Stomach (tissue), 8 donors: ENCODE measurements at regions not wholly inside any gene's neighbourhood (a gene's known extent, or its start where the extent isn't known, plus 50 kb on each side); places are given as distances from the start of the nearest gene placed in this dataset.

Source experiments
- DNase-seq, 2 donors: peaks; one replicate each; pipeline versions ENCODE4 v3.0.0 to v3.0.0-alpha.2; 2013 to 2019
- H3K27ac ChIP-seq, 5 donors: fragments of 200-600 bp in 4 of 5; sonication (generic) in 4 of 5; one replicate each; pipeline ENCODE4 v1.5.1; 2013 to 2019; ENCODE audit warnings: mild to moderate bottlenecking in 1 of 5, moderate library complexity in 1 of 5
- H3K27me3 ChIP-seq, 3 donors: fragments of 200-600 bp; sonication (generic); one replicate each; pipeline ENCODE4 v1.5.1; 2017 to 2019; ENCODE audit warnings: mixed run types in 1 of 3
- H3K36me3 ChIP-seq, 4 donors: fragments of 200-600 bp; sonication (generic); 1 replicate in 3 of 4; 2 replicates in 1 of 4; pipeline ENCODE4 v1.5.1; 2016 to 2019
- H3K4me1 ChIP-seq, 4 donors: fragments of 200-600 bp; sonication (generic); one replicate each; pipeline ENCODE4 v1.5.1; 2016 to 2019
- H3K4me3 ChIP-seq, 4 donors: fragments of 200-600 bp; sonication (generic) in 3 of 4; one replicate each; pipeline ENCODE4 v1.5.1; 2016 to 2019; ENCODE audit warnings: mild to moderate bottlenecking in 1 of 4
- H3K9me3 ChIP-seq, 4 donors: fragments of 200-600 bp; sonication (generic); one replicate each; pipeline ENCODE4 v1.5.1; 2016 to 2019
- CTCF ChIP-seq, 7 experiments: fragments of 450-650 bp in 4 of 7; fragments of 200-600 bp in 3 of 7; sonication (generic) in 3 of 7; IDR thresholded peaks; one replicate each; pipeline ENCODE4 v1.5.1; 2016 to 2019; ENCODE audit warnings: antibody characterized with exemption in 7 of 7, control low read depth in 2 of 7, mild to moderate bottlenecking in 1 of 7
- EP300 ChIP-seq: sonication (generic); formaldehyde crosslinking; IDR thresholded peaks from one replicate; pipeline ENCODE4 v1.6.1; 2017; ENCODE audit warnings: antibody characterized with exemption
- POLR2A ChIP-seq, 4 donors: fragments of 450-650 bp; IDR thresholded peaks; one replicate each; pipeline ENCODE4 v1.6.1; 2016; ENCODE audit warnings: antibody characterized with exemption in 4 of 4, control low read depth in 2 of 4, mild to moderate bottlenecking in 1 of 4, moderate library complexity in 1 of 4
- POLR2AphosphoS5 ChIP-seq, 3 donors: sonication (generic); formaldehyde crosslinking; IDR thresholded peaks; one replicate each; pipeline ENCODE4 v1.6.1; 2016; ENCODE audit warnings: antibody characterized with exemption in 3 of 3
- WGBS, 5 donors: extraction: QIAGEN DNeasy Blood & Tissue Kit in 3 of 5; methylation state at CpG; one replicate each; pipeline versions ENCODE4 v1.1.5 to v1.1.7; 2013 to 2018; 5-methylcytosine and 5-hydroxymethylcytosine counted together
- intact Hi-C: fragments of 100-400 bp; cut with DNase I; formaldehyde crosslinking; loops from one replicate; pipeline ENCODE4 v1.15.1; 2023; ENCODE audit warnings: low total_unique reads
- donor health status: healthy with polysubstance abuse.
- donor health status: Bipolar disorder and iron deficiency.
- donor health status: healthy.

GRCh38 chr5:74332682-74333081, 307.8 kb downstream of the ENC1 start:
- Histone ChIP-seq H3K4me1 (peaks cover 0 to 7% (median 4%) of the 10 kb centered on the region in 4 donors), H3K27ac (no peak overlapping the region), H3K36me3 (no peaks in the 10 kb centered on the region), H3K27me3 (no peaks in the 10 kb centered on the region), H3K9me3 (no peaks in the 10 kb centered on the region), H3K4me3 (no peak overlapping the region)
- DNase-seq, result no peak
- no peak for TF ChIP-seq POLR2A (IDR thresholded peaks at IDR 0.05)
- no peak for TF ChIP-seq CTCF (IDR thresholded peaks at IDR 0.05)
- intact Hi-C loops, result no loop called here
- 83 to 91% (median 89%) methylated on average over 3 of the region's 3 CpGs for WGBS, 5 donors

GRCh38 chr5:74332006-74332405, 308.5 kb downstream of the ENC1 start:
- intact Hi-C loops, result no loop called here
- TF ChIP-seq POLR2A (IDR thresholded peaks at IDR 0.05) (no peak), CTCF (IDR thresholded peaks at IDR 0.05) (no peak), EP300 (no peak), POLR2AphosphoS5 (IDR thresholded peaks at IDR 0.05) (no peak)
- no peak for DNase-seq
- Histone ChIP-seq H3K9me3 (no peaks in the 10 kb centered on the region), H3K27me3 (no peaks in the 10 kb centered on the region), H3K36me3 (no peaks in the 10 kb centered on the region), H3K27ac (no peak overlapping the region), H3K4me1 (peaks cover 0 to 10% (median 5%) of the 10 kb centered on the region in 4 donors), H3K4me3 (no peak overlapping the region)
- 94 to 97% (median 95%) methylated on average over 7 of the region's 7 CpGs for WGBS, 5 donors

GRCh38 chr5:74328221-74328630, 312.3 kb downstream of the ENC1 start:
- H3K4me1 ChIP-seq, result peaks cover 0 to 14% (median 7%) of the 10 kb centered on the region in 4 donors
- no peaks in the 10 kb centered on the region for H3K9me3 ChIP-seq
- DNase-seq, result no peak
- H3K4me3 ChIP-seq, result no peak overlapping the region
- intact Hi-C loops, result no loop called here
- no peak overlapping the region for H3K27ac ChIP-seq
- no peaks in the 10 kb centered on the region for H3K27me3 ChIP-seq
- WGBS, 5 donors, result 65 to 85% (median 68%) methylated on average over 1 of the region's 1 CpG
- H3K36me3 ChIP-seq, result no peaks in the 10 kb centered on the region
- TF ChIP-seq CTCF (IDR thresholded peaks at IDR 0.05) (no peak), POLR2AphosphoS5 (IDR thresholded peaks at IDR 0.05) (no peak), EP300 (no peak), POLR2A (IDR thresholded peaks at IDR 0.05) (no peak)

- Histone ChIP-seq H3K27me3 (no peaks in the 10 kb centered on the region), H3K9me3 (no peaks in the 10 kb centered on the region), H3K36me3 (no peaks in the 10 kb centered on the region), H3K27ac (no peak overlapping the region), H3K4me3 (no peak overlapping the region), H3K4me1 (peaks cover 0 to 14% (median 7%) of the 10 kb centered on the region in 4 donors)
- DNase-seq, result no peak
- intact Hi-C loops, result no loop called here
- 68 to 79% (median 72%) methylated on average over 2 of the region's 2 CpGs for WGBS, 5 donors
- no peak for TF ChIP-seq POLR2A (IDR thresholded peaks at IDR 0.05)
- TF ChIP-seq EP300, result no peak
- no peak for TF ChIP-seq CTCF (IDR thresholded peaks at IDR 0.05)
- TF ChIP-seq POLR2AphosphoS5 (IDR thresholded peaks at IDR 0.05), result no peak
Observed at GRCh38 chr5:74327339-74327685, 313.2 kb downstream of the ENC1 start.
